G401 (cell line): ENCODE measurements at regions not wholly inside any gene's neighbourhood (a gene's known extent, or its start where the extent isn't known, plus 50 kb on each side); places are given as distances from the start of the nearest gene placed in this dataset.
A peak's percentile ranks its signal among the peaks of the same experiment; 100 is the strongest.
"Not testable (repeated sequence)": the region's sequence is repeated elsewhere in the genome, so short reads cannot be mapped to it uniquely, and the experiment has no call there.

Experiments
- DNase-seq: peaks from one replicate; pipeline ENCODE4 v3.0.0-alpha.2; 2015; ENCODE audit warnings: low spot score
- in situ Hi-C: cut with HindIII; loops from 2 replicates; pipeline ENCODE4 v1.10.0; 2016; ENCODE audit warnings: low sequenced_read_pairs, mixed read lengths

- DNase-seq: no peak
- in situ Hi-C loops: no loop called here
Observed at GRCh38 chr6:122859676-122860075, 70.6 kb downstream of the SMPDL3A start.

GRCh38 chr6:122861594-122861993 lies 72.5 kb downstream of the SMPDL3A start:
- DNase-seq: no peak
- in situ Hi-C loops: no loop called here

GRCh38 chr6:122868137-122868536 lies 79.1 kb downstream of the SMPDL3A start:
- in situ Hi-C loops: no loop called here
- DNase-seq: no peak

GRCh38 chr6:122869437-122870024 lies 80.5 kb downstream of the SMPDL3A start:
- in situ Hi-C loops: no loop called here
- DNase-seq: peak; percentile 92

- in situ Hi-C loops: no loop called here
- peak; percentile 41 for DNase-seq
Observed at GRCh38 chr6:122871079-122871478, 82.0 kb downstream of the SMPDL3A start.

GRCh38 chr6:122872311-122872710 lies 83.3 kb downstream of the SMPDL3A start:
- DNase-seq: no peak
- in situ Hi-C loops: no loop called here

GRCh38 chr6:122877302-122877701 lies 88.2 kb downstream of the SMPDL3A start:
- DNase-seq: no peak
- in situ Hi-C loops: no loop called here

GRCh38 chr6:122878796-122879195 lies 89.7 kb downstream of the SMPDL3A start:
- peak; percentile 27 for DNase-seq
- in situ Hi-C loops: no loop called here

GRCh38 chr6:122886481-122886880 lies 97.4 kb downstream of the SMPDL3A start:
- DNase-seq: no peak
- in situ Hi-C loops: no loop called here

- in situ Hi-C loops: no loop called here
- peak; percentile 95 for DNase-seq
Observed at GRCh38 chr6:122887941-122888340, 98.9 kb downstream of the SMPDL3A start.

- in situ Hi-C loops, DNase-seq: not testable (repeated sequence)
Observed at GRCh38 chr6:122888680-122889079, 99.6 kb downstream of the SMPDL3A start.

- in situ Hi-C loops: no loop called here
Observed at GRCh38 chr6:122890250-122890649, 101.2 kb downstream of the SMPDL3A start.

GRCh38 chr6:122894791-122895190 lies 101.2 kb upstream of the CLVS2 start:
- no peak for DNase-seq
- in situ Hi-C loops: no loop called here

More at GRCh38 chr6:122890250-122890649, 101.2 kb downstream of the SMPDL3A start:
- no peak for DNase-seq

- in situ Hi-C loops: no loop called here
- peak; percentile 25 for DNase-seq
Observed at GRCh38 chr6:122902326-122902725, 93.7 kb upstream of the CLVS2 start.

GRCh38 chr6:122903266-122903915 lies 92.6 kb upstream of the CLVS2 start:
- DNase-seq: peak; percentile 89
- in situ Hi-C loops: no loop called here

- in situ Hi-C loops: no loop called here
Observed at GRCh38 chr6:122904166-122904565, 91.9 kb upstream of the CLVS2 start.

GRCh38 chr6:122913558-122913957 lies 82.5 kb upstream of the CLVS2 start:
- DNase-seq: no peak
- in situ Hi-C loops: no loop called here

More at GRCh38 chr6:122904166-122904565, 91.9 kb upstream of the CLVS2 start:
- peak; percentile 25 for DNase-seq

- DNase-seq: no peak
- in situ Hi-C loops: no loop called here
Observed at GRCh38 chr6:122918714-122919113, 77.3 kb upstream of the CLVS2 start.

GRCh38 chr6:122930252-122931180 lies 65.5 kb upstream of the CLVS2 start:
- no peak for DNase-seq
- in situ Hi-C loops: no loop called here

GRCh38 chr6:122931916-122932315 lies 64.1 kb upstream of the CLVS2 start:
- in situ Hi-C loops: no loop called here
- DNase-seq: no peak
